Stimulated activated CD4-positive, alpha-beta T cell treated with anti-CD3 and anti-CD28 coated beads, Interleukin-15, amount 100 ng/mL, for 48 hours (primary cell): ENCODE measurements at regions not wholly inside any gene's neighbourhood (a gene's known extent, or its start where the extent isn't known, plus 50 kb on each side); places are given as distances from the start of the nearest gene placed in this dataset.

Experiments
- DNase-seq, 2 donors: peaks; one replicate each; pipeline ENCODE4 v3.0.0-alpha.2; 2020; ENCODE audit warnings: low read depth in 2 of 2

GRCh38 chr1:239785576-239785975, 306.1 kb upstream of the FMN2 start:
- DNase-seq: no peak

GRCh38 chr1:239786464-239786863, 305.2 kb upstream of the FMN2 start:
- no peak for DNase-seq

- no peak for DNase-seq
Measured at GRCh38 chr1:239792157-239792556, 299.5 kb upstream of the FMN2 start.

- no peak for DNase-seq
Measured at GRCh38 chr1:239795304-239795703, 296.4 kb upstream of the FMN2 start.

- DNase-seq: no peak
Measured at GRCh38 chr1:239799617-239800016, 292.1 kb upstream of the FMN2 start.

- no peak for DNase-seq
Measured at GRCh38 chr1:239800861-239801260, 290.8 kb upstream of the FMN2 start.

- no peak for DNase-seq
Measured at GRCh38 chr1:239802275-239802674, 289.4 kb upstream of the FMN2 start.

- DNase-seq: no peak
Measured at GRCh38 chr1:239803781-239804180, 287.9 kb upstream of the FMN2 start.

GRCh38 chr1:239804266-239804665, 287.4 kb upstream of the FMN2 start:
- DNase-seq: no peak

- DNase-seq: no peak
Measured at GRCh38 chr1:239805042-239805441, 286.6 kb upstream of the FMN2 start.

- DNase-seq: no peak
Measured at GRCh38 chr1:239805851-239806772, 285.6 kb upstream of the FMN2 start.

GRCh38 chr1:239806897-239807296, 284.8 kb upstream of the FMN2 start:
- no peak for DNase-seq

- DNase-seq: no peak
Measured at GRCh38 chr1:239807361-239807760, 284.3 kb upstream of the FMN2 start.

GRCh38 chr1:239810061-239810481, 281.6 kb upstream of the FMN2 start:
- no peak for DNase-seq

- peak in 1 of 2 donors; percentile 3 for DNase-seq
Measured at GRCh38 chr1:239811211-239811885, 280.3 kb upstream of the FMN2 start.

- no peak for DNase-seq
Measured at GRCh38 chr1:239812580-239812979, 279.1 kb upstream of the FMN2 start.

GRCh38 chr1:239814306-239814881, 277.3 kb upstream of the FMN2 start:
- peak in 1 of 2 donors; percentile 30 for DNase-seq

- no peak for DNase-seq
Measured at GRCh38 chr1:239815074-239815473, 276.6 kb upstream of the FMN2 start.

- DNase-seq: no peak
Measured at GRCh38 chr1:239816081-239816782, 275.5 kb upstream of the FMN2 start.

GRCh38 chr1:239817276-239817675, 274.4 kb upstream of the FMN2 start:
- no peak for DNase-seq

- DNase-seq: no peak
Measured at GRCh38 chr1:239817801-239818200, 273.9 kb upstream of the FMN2 start.

GRCh38 chr1:239819096-239819495, 272.6 kb upstream of the FMN2 start:
- DNase-seq: no peak
